ENCODE measurements at regions not wholly inside any gene's neighbourhood (a gene's known extent, or its start where the extent isn't known, plus 50 kb on each side); places are given as distances from the start of the nearest gene placed in this dataset.
A peak's percentile ranks its signal among the peaks of the same experiment; 100 is the strongest.

DNA sequence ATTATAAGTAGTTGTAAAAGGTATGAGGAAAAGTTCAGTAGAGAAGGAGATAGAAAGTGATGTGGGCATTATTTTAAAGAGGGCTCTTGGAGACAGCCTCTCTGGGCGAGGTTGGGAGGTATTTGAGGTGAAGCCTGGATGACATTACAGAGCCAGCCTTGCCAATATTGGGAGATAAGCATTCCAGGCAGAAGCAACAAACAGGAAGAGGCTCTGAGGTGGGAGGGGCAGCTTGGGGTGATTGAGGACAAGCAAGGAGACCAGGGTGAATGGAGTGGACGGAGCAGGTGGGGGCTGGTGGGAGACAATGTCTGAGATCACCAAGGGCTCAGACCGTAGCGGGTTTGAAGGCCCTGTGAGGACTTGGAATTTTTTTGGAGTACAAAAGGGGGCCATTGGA is 87.3 kb downstream of the DYRK2 start:
- ATAC-seq (ENCODE audit: low FRiP score) (no peak), DNase-seq (no peak)
- Histone ChIP-seq H3K36me3 (ENCODE audit: control insufficient read depth in 1 of 2, insufficient read depth in 2 of 2, low read length in 1 of 2) (no peaks in the 10 kb centered on the region), H3K4me1 (ENCODE audit: control insufficient read depth in 1 of 2, insufficient read depth in 2 of 2, low read length in 2 of 2) (peaks cover 0 to under 1% of the 10 kb centered on the region in 2 donors), H3K27me3 (ENCODE audit: control insufficient read depth in 1 of 2, insufficient read depth in 2 of 2, low read length in 1 of 2) (no peaks in the 10 kb centered on the region), H3K27ac (ENCODE audit: low read depth in 1 of 2, low read length in 2 of 2) (no peak overlapping the region), H3K9me3 (ENCODE audit: control insufficient read depth, low read length) (no peaks in the 10 kb centered on the region), H3K4me3 (ENCODE audit: low read length in 2 of 2) (no peak overlapping the region)
- intact Hi-C loops (cut with DNase I): no loop called here
- WGBS, 2 donors: 79 to 86% methylated on average over 4 of the region's 4 CpGs

- 74 to 91% methylated on average over 1 of the region's 1 CpG for WGBS, 2 donors
- H3K27me3 ChIP-seq (ENCODE audit: control insufficient read depth in 1 of 2, insufficient read depth in 2 of 2, low read length in 1 of 2): no peaks in the 10 kb centered on the region
- no peak overlapping the region for H3K27ac ChIP-seq (ENCODE audit: low read depth in 1 of 2, low read length in 2 of 2)
- H3K36me3 ChIP-seq (ENCODE audit: control insufficient read depth in 1 of 2, insufficient read depth in 2 of 2, low read length in 1 of 2): no peaks in the 10 kb centered on the region
- no peaks in the 10 kb centered on the region for H3K9me3 ChIP-seq (ENCODE audit: control insufficient read depth, low read length)
- no peaks in the 10 kb centered on the region for H3K4me1 ChIP-seq (ENCODE audit: control insufficient read depth in 1 of 2, insufficient read depth in 2 of 2, low read length in 2 of 2)
- intact Hi-C loops (cut with DNase I): no loop called here
- ATAC-seq (ENCODE audit: low FRiP score) (no peak), DNase-seq (no peak)
- no peak overlapping the region for H3K4me3 ChIP-seq (ENCODE audit: low read length in 2 of 2)
Observed at GRCh38 chr12:67740711-67741110, 92.2 kb downstream of the DYRK2 start.

DNA sequence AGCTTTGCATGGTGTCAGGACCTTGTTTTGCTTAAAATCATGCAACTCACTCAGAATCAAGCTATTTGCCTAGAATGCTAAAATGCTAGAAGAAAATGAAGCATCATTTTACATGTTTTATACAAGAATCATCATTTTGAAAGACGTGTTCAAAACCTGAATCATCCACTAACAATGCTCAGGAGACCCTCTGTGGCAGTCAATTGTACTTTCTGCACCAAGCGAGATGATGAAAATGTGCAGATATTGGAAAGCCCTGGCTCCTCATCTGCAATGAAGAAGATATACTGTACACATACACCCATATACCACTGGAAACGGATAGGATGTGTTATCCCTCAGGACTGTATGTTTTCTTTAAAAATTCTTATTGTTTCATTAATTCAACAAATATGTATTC is 92.7 kb downstream of the DYRK2 start:
- WGBS, 2 donors: 90 to 94% methylated on average over 3 of the region's 3 CpGs
- Histone ChIP-seq H3K9me3 (ENCODE audit: control insufficient read depth, low read length) (no peaks in the 10 kb centered on the region), H3K36me3 (ENCODE audit: control insufficient read depth in 1 of 2, insufficient read depth in 2 of 2, low read length in 1 of 2) (no peaks in the 10 kb centered on the region), H3K27me3 (ENCODE audit: control insufficient read depth in 1 of 2, insufficient read depth in 2 of 2, low read length in 1 of 2) (no peaks in the 10 kb centered on the region), H3K27ac (ENCODE audit: low read depth in 1 of 2, low read length in 2 of 2) (no peak overlapping the region), H3K4me1 (ENCODE audit: control insufficient read depth in 1 of 2, insufficient read depth in 2 of 2, low read length in 2 of 2) (no peaks in the 10 kb centered on the region), H3K4me3 (ENCODE audit: low read length in 2 of 2) (no peak overlapping the region)
- ATAC-seq (ENCODE audit: low FRiP score) (no peak), DNase-seq (no peak)
- intact Hi-C loops (cut with DNase I): no loop called here

GRCh38 chr12:67742461-67742860 is 93.9 kb downstream of the DYRK2 start:
- intact Hi-C loops (cut with DNase I): no loop called here
- Histone ChIP-seq H3K9me3 (ENCODE audit: control insufficient read depth, low read length) (no peaks in the 10 kb centered on the region), H3K36me3 (ENCODE audit: control insufficient read depth in 1 of 2, insufficient read depth in 2 of 2, low read length in 1 of 2) (no peaks in the 10 kb centered on the region), H3K4me3 (ENCODE audit: low read length in 2 of 2) (no peak overlapping the region), H3K4me1 (ENCODE audit: control insufficient read depth in 1 of 2, insufficient read depth in 2 of 2, low read length in 2 of 2) (no peaks in the 10 kb centered on the region), H3K27me3 (ENCODE audit: control insufficient read depth in 1 of 2, insufficient read depth in 2 of 2, low read length in 1 of 2) (no peaks in the 10 kb centered on the region), H3K27ac (ENCODE audit: low read depth in 1 of 2, low read length in 2 of 2) (peak overlapping the region in 1 of 2 donors; percentile 2)
- no peak for ATAC-seq (ENCODE audit: low FRiP score)
- WGBS, 2 donors: 61 to 67% methylated on average over 1 of the region's 1 CpG
- no peak for DNase-seq

DNA sequence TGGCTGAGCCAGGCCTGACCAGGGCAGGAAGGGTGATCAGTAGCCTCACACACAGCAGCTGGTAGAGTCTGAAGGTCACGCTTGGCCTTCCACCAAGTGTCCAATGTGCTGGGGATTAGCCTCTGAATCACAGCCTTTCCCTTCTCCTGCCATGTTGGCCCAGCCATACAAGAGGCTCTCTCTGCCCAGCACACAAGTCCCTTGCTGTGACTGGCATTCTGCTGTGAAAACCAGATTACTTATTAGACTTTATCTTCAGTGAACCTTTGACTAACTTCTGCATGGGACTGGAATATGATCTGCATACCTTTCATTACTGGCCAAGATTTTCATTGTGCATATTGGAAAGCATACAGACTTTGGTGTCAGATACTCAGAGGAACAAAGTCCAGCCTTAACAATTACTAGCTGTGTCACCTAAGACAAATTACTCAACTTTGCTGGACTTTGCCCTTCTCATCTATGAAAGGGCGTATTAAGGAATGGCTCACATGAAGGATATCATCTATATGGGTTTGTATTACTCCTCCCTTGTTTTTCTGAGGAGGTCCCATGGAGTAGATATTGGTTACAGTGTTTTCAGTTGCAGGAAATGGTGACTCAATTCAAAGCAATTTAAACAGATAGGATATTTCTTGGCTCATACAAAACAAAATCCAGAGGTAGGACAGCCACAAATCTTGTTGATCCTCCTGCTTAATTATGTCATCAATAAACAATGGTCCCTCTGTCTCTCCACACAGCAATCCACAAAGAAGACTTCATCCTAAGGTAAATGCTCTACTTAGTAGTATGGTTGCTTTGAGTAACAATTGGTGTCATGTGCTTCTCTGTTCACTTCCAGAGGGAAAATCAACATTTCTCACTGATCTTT is 99.6 kb downstream of the DYRK2 start:
- Histone ChIP-seq H3K27ac (ENCODE audit: low read depth in 1 of 2, low read length in 2 of 2) (no peak overlapping the region), H3K9me3 (ENCODE audit: control insufficient read depth, low read length) (no peaks in the 10 kb centered on the region), H3K27me3 (ENCODE audit: control insufficient read depth in 1 of 2, insufficient read depth in 2 of 2, low read length in 1 of 2) (no peaks in the 10 kb centered on the region), H3K36me3 (ENCODE audit: control insufficient read depth in 1 of 2, insufficient read depth in 2 of 2, low read length in 1 of 2) (no peaks in the 10 kb centered on the region), H3K4me3 (ENCODE audit: low read length in 2 of 2) (no peak overlapping the region), H3K4me1 (ENCODE audit: control insufficient read depth in 1 of 2, insufficient read depth in 2 of 2, low read length in 2 of 2) (no peaks in the 10 kb centered on the region)
- no peak for DNase-seq
- 87 to 90% methylated on average over 2 of the region's 2 CpGs for WGBS, 2 donors
- intact Hi-C loops (cut with DNase I): no loop called here
- no peak for ATAC-seq (ENCODE audit: low FRiP score)

DNA sequence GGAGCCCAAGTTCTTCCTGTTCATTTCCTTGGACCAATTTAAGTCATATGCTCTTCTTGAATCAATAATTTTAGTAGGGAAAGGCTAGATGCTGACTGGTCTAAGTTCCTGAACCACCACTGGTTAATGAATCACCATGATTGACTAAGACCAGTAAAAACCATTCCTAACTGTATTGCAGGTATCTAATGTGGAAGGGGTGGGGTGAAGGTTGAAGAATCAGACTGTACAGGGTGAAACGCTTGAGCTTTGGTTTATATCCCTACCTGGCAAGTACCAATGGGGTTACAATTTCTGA is 100.1 kb downstream of the DYRK2 start:
- intact Hi-C loops (cut with DNase I): no loop called here
- no peak for ATAC-seq (ENCODE audit: low FRiP score)

GRCh38 chr12:67750513-67751183 is 102.1 kb downstream of the DYRK2 start:
- Histone ChIP-seq H3K9me3 (ENCODE audit: control insufficient read depth, low read length) (no peaks in the 10 kb centered on the region), H3K27me3 (ENCODE audit: control insufficient read depth in 1 of 2, insufficient read depth in 2 of 2, low read length in 1 of 2) (no peaks in the 10 kb centered on the region), H3K27ac (ENCODE audit: low read depth in 1 of 2, low read length in 2 of 2) (no peak overlapping the region), H3K4me1 (ENCODE audit: control insufficient read depth in 1 of 2, insufficient read depth in 2 of 2, low read length in 2 of 2) (no peaks in the 10 kb centered on the region), H3K4me3 (ENCODE audit: low read length in 2 of 2) (no peak overlapping the region), H3K36me3 (ENCODE audit: control insufficient read depth in 1 of 2, insufficient read depth in 2 of 2, low read length in 1 of 2) (no peaks in the 10 kb centered on the region)
- ATAC-seq (ENCODE audit: low FRiP score): no peak
- intact Hi-C loops (cut with DNase I): no loop called here
- 96 to 98% methylated on average over 3 of the region's 3 CpGs for WGBS, 2 donors
- no peak for DNase-seq

More for the DNA sequence above, 100.1 kb downstream of the DYRK2 start:
- WGBS, 2 donors: 86 to 87% methylated on average over 1 of the region's 1 CpG
- H3K27ac ChIP-seq (ENCODE audit: low read depth in 1 of 2, low read length in 2 of 2): no peak overlapping the region
- no peaks in the 10 kb centered on the region for H3K27me3 ChIP-seq (ENCODE audit: control insufficient read depth in 1 of 2, insufficient read depth in 2 of 2, low read length in 1 of 2)
- H3K9me3 ChIP-seq (ENCODE audit: control insufficient read depth, low read length): no peaks in the 10 kb centered on the region
- no peaks in the 10 kb centered on the region for H3K4me1 ChIP-seq (ENCODE audit: control insufficient read depth in 1 of 2, insufficient read depth in 2 of 2, low read length in 2 of 2)
- no peak overlapping the region for H3K4me3 ChIP-seq (ENCODE audit: low read length in 2 of 2)
- no peak for DNase-seq
- no peaks in the 10 kb centered on the region for H3K36me3 ChIP-seq (ENCODE audit: control insufficient read depth in 1 of 2, insufficient read depth in 2 of 2, low read length in 1 of 2)

DNA sequence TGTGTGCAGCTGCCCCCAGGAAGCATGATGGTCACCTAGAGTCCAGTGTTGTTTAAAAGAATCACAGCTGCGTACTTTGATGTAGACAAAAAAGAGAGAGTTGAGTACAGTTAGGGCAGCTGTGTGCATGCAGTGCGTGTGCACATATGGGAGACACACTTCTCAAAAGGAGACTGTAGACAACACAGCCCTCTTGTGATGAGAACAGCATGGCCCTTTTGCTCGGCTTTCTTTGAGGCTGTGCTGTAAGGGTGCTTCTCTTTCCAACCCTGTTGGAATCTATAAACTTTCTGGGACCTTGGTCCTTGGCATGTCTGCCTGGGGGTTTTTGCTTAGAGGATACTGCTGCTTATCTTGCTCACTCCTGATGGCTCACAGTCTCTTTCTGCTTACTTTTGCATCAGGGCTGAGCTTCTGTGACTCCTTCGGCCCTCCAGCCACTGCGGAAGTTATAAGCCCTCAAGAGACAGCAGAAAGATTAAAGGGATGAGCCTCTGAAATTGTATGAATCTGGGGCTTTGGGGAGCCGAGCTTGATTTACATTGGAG is 102.9 kb downstream of the DYRK2 start:
- H3K27me3 ChIP-seq (ENCODE audit: control insufficient read depth in 1 of 2, insufficient read depth in 2 of 2, low read length in 1 of 2): no peaks in the 10 kb centered on the region
- ATAC-seq (ENCODE audit: low FRiP score) (no peak), DNase-seq (no peak)
- no peaks in the 10 kb centered on the region for H3K4me1 ChIP-seq (ENCODE audit: control insufficient read depth in 1 of 2, insufficient read depth in 2 of 2, low read length in 2 of 2)
- no peak overlapping the region for H3K4me3 ChIP-seq (ENCODE audit: low read length in 2 of 2)
- H3K27ac ChIP-seq (ENCODE audit: low read depth in 1 of 2, low read length in 2 of 2): no peak overlapping the region
- no peaks in the 10 kb centered on the region for H3K9me3 ChIP-seq (ENCODE audit: control insufficient read depth, low read length)
- WGBS, 2 donors: 85 to 91% methylated on average over 6 of the region's 6 CpGs
- intact Hi-C loops (cut with DNase I): no loop called here
- no peaks in the 10 kb centered on the region for H3K36me3 ChIP-seq (ENCODE audit: control insufficient read depth in 1 of 2, insufficient read depth in 2 of 2, low read length in 1 of 2)

DNA sequence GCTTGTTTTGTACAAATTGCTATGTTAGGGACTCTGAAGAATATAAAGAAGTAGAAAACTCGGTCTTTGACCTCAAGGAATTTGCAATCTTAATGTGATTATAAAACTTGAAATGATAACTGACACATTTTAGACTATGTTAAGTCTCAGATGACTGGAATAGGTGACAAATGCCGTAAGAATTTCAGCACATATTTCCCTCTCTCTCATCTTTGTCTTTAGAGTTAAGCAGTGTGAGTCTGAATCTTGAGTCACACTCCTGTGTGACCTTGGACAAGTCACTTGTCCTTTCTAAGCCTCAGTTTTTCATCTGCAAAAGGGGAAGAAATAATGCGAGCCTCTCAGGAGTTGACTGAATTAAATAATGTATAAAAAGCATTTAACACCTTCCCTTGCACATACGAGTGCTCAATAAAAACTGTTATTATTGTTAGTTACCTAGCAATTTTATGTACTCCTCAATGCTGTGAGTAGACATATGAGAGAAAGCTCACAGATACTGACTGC is 103.7 kb downstream of the DYRK2 start:
- ATAC-seq (ENCODE audit: low FRiP score) (no peak), DNase-seq (no peak)
- H3K4me3 ChIP-seq (ENCODE audit: low read length in 2 of 2): no peak overlapping the region
- intact Hi-C loops (cut with DNase I): no loop called here
- 96% methylated on average over 4 of the region's 4 CpGs for WGBS, 2 donors
- no peak overlapping the region for H3K27ac ChIP-seq (ENCODE audit: low read depth in 1 of 2, low read length in 2 of 2)
- H3K4me1 ChIP-seq (ENCODE audit: control insufficient read depth in 1 of 2, insufficient read depth in 2 of 2, low read length in 2 of 2): no peaks in the 10 kb centered on the region
- H3K36me3 ChIP-seq (ENCODE audit: control insufficient read depth in 1 of 2, insufficient read depth in 2 of 2, low read length in 1 of 2): no peaks in the 10 kb centered on the region
- H3K9me3 ChIP-seq (ENCODE audit: control insufficient read depth, low read length): no peaks in the 10 kb centered on the region
- H3K27me3 ChIP-seq (ENCODE audit: control insufficient read depth in 1 of 2, insufficient read depth in 2 of 2, low read length in 1 of 2): no peaks in the 10 kb centered on the region

Data from aorta (tissue), 5 donors.